Heart right ventricle (tissue), 16 donors: ENCODE measurements at regions not wholly inside any gene's neighbourhood (a gene's known extent, or its start where the extent isn't known, plus 50 kb on each side); places are given as distances from the start of the nearest gene placed in this dataset.

Experiments
- ATAC-seq, 8 donors: fragments of 200-7000 bp; cut with Tn5 transposase; one replicate each; pipeline ENCODE4 v1.9.1; 2020; ENCODE audit warnings: mild to moderate bottlenecking in 8 of 8, moderate library complexity in 8 of 8, moderate number of reproducible peaks in 1 of 8
- DNase-seq, 2 donors: peaks; one replicate each; pipeline ENCODE4 v3.0.0-alpha.2; 2020
- H3K27ac ChIP-seq, 10 donors: fragments of 200-600 bp; sonication (generic) in 2 of 10; one replicate each; pipeline versions ENCODE4 v1.5.0 to v1.8.0; 2020 to 2022; ENCODE audit warnings: mild to moderate bottlenecking in 3 of 10
- H3K27me3 ChIP-seq, 7 donors: fragments of 200-600 bp; one replicate each; pipeline ENCODE4 v1.8.0; 2021 to 2022; ENCODE audit warnings: mild to moderate bottlenecking in 2 of 7
- H3K36me3 ChIP-seq, 9 donors: fragments of 200-600 bp; sonication (generic) in 1 of 9; one replicate each; pipeline versions ENCODE4 v1.5.0 to v1.8.0; 2020 to 2022; ENCODE audit warnings: mild to moderate bottlenecking in 2 of 9
- H3K4me1 ChIP-seq, 9 donors: fragments of 200-600 bp; sonication (generic) in 1 of 9; one replicate each; pipeline versions ENCODE4 v1.5.0 to v1.8.0; 2020 to 2022; ENCODE audit warnings: mild to moderate bottlenecking in 4 of 9
- H3K4me3 ChIP-seq, 10 donors: fragments of 200-600 bp; sonication (generic) in 2 of 10; one replicate each; pipeline versions ENCODE4 v1.5.0 to v1.8.0; 2020 to 2022; ENCODE audit warnings: mild to moderate bottlenecking in 7 of 10, moderate library complexity in 2 of 10
- H3K9me3 ChIP-seq, 11 donors: fragments of 200-600 bp in 10 of 11; sonication (generic) in 2 of 11; one replicate each; pipeline versions ENCODE4 v1.5.0 to v1.8.0; 2013 to 2022; ENCODE audit warnings: mild to moderate bottlenecking in 2 of 11, control low read depth in 1 of 11, moderate library complexity in 1 of 11
- WGBS, 2 donors: extraction: QIAGEN DNeasy Blood & Tissue Kit; methylation state at CpG; one replicate each; pipeline ENCODE4 v1.1.7; 2013; ENCODE audit warnings: inconsistent platforms in 1 of 2; 5-methylcytosine and 5-hydroxymethylcytosine counted together
- intact Hi-C, 10 donors: fragments of 100-400 bp; cut with DNase I; formaldehyde crosslinking; loops; one replicate each; pipeline versions ENCODE4 v1.11.1 to v1.14.2; 2022
- TF ChIP-seq, protein P1 (sequence below), 9 donors: fragments of 200-600 bp; sonication (generic) in 2 of 9; IDR thresholded peaks; one replicate each; pipeline versions ENCODE4 v1.5.0 to v1.8.0; 2021 to 2022; ENCODE audit warnings: antibody characterized with exemption in 9 of 9, mild to moderate bottlenecking in 5 of 9, moderate library complexity in 1 of 9
- donor health status: Arrhythmogenic right ventricular cardiomyopathy.
- donor health status: ischemic (EF 13 %, LVEDD 7.1; RV severe dilation, severe dysfunction).
- donor health status: healthy with polysubstance abuse.
- donor health status: DM: no; HTN: yes; CAD: no.
- donor health status: DM: no; HTN: no; CAD: no.
- donor health status: ischemic (EF 25% LVEDD 6.9; RV normal size, moderate dysfunction).
- donor health status: ischemic (EF 25% LVEDD 5.7; RV mildly dilated, moderate dysfunction).
- donor health status: healthy.
- donor health status: DM: yes; HTN: yes; CAD: no.
- donor health status: Ischemic cardiomyopathy.
- donor health status: ischemic (EF 35%, LVEDD 5.7; RV mildly dilated, moderate dysfunction).
- donor health status: nonischemic (EF 11% LVEDD 7.7; RV severe dilation, severe dysfunction).
- donor health status: DM: yes; HTN: yes; CAD: no.
- donor health status: PGD.
- donor health status: ischemic (EF 29% LVEDD 5.4; RV normal size, mild dysfunction).
- donor health status: nonischemic (EF 23%, LVEDD 6.1; RV moderate dilation, normal function).

DNA sequence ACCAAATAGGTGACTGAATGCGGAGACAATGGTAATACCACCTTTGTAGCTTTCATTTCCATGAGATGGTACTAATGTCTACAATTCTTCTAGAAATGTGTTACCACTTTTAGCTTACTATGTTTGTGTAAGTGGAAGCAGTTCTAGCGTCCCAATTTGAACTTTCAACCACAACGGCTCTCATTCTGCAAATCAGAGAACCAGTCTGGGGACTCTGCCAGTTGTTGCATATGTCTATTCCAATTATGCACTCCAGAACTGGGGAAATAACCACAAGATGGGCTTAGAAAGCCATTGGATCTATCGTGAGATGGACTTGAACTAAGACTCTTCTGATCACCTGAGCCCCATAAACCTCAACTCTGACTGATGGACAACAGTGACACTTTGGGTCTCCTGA is 862.3 kb downstream of the SLITRK1 start:
- intact Hi-C loops, result no loop called here
- TF ChIP-seq, protein P1, sequence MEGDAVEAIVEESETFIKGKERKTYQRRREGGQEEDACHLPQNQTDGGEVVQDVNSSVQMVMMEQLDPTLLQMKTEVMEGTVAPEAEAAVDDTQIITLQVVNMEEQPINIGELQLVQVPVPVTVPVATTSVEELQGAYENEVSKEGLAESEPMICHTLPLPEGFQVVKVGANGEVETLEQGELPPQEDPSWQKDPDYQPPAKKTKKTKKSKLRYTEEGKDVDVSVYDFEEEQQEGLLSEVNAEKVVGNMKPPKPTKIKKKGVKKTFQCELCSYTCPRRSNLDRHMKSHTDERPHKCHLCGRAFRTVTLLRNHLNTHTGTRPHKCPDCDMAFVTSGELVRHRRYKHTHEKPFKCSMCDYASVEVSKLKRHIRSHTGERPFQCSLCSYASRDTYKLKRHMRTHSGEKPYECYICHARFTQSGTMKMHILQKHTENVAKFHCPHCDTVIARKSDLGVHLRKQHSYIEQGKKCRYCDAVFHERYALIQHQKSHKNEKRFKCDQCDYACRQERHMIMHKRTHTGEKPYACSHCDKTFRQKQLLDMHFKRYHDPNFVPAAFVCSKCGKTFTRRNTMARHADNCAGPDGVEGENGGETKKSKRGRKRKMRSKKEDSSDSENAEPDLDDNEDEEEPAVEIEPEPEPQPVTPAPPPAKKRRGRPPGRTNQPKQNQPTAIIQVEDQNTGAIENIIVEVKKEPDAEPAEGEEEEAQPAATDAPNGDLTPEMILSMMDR (IDR thresholded peaks at IDR 0.05), result no peak
- ATAC-seq, result no peak
- 65 to 78% methylated on average over 4 of the region's 4 CpGs for WGBS, 2 donors
- no peaks in the 10 kb centered on the region for H3K4me1 ChIP-seq
- peaks cover 0 to 4% (median 0%) of the 10 kb centered on the region in 11 donors for H3K9me3 ChIP-seq
- H3K27me3 ChIP-seq, result no peaks in the 10 kb centered on the region
- no peaks in the 10 kb centered on the region for H3K36me3 ChIP-seq
- H3K4me3 ChIP-seq, result no peak overlapping the region
- no peak overlapping the region for H3K27ac ChIP-seq
- DNase-seq, result no peak

DNA sequence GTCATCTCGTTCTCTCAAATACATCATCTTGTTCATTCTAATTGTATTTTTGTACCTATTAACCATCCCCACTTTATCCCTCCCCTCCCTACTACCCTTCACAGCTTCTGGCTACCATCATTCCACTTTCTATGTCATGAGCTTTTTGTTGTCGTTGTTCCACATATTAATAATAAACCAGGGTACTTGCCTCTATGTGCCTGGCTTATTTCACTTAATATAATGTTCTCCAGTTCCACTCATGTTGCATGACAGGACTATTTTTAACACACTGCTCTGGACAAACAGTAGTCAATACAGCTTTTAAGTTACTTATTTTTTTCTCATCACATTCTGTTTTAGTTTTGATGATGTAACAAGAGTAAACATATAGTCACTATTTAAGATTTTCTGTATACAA is 872.3 kb downstream of the SLITRK1 start:
- Histone ChIP-seq H3K27ac (no peak overlapping the region), H3K4me3 (no peak overlapping the region), H3K4me1 (no peaks in the 10 kb centered on the region), H3K9me3 (peaks cover 0 to 13% (median 0%) of the 10 kb centered on the region in 11 donors), H3K27me3 (no peaks in the 10 kb centered on the region), H3K36me3 (no peaks in the 10 kb centered on the region)
- TF ChIP-seq, protein P1 (IDR thresholded peaks at IDR 0.05), result no peak
- peak in 6 of 8 donors; percentile 50 to 92 (median 68) for ATAC-seq
- intact Hi-C loops, result no loop called here
- DNase-seq, result no peak
- WGBS, 2 donors, result 27 to 40% methylated on average over 2 of the region's 2 CpGs

DNA sequence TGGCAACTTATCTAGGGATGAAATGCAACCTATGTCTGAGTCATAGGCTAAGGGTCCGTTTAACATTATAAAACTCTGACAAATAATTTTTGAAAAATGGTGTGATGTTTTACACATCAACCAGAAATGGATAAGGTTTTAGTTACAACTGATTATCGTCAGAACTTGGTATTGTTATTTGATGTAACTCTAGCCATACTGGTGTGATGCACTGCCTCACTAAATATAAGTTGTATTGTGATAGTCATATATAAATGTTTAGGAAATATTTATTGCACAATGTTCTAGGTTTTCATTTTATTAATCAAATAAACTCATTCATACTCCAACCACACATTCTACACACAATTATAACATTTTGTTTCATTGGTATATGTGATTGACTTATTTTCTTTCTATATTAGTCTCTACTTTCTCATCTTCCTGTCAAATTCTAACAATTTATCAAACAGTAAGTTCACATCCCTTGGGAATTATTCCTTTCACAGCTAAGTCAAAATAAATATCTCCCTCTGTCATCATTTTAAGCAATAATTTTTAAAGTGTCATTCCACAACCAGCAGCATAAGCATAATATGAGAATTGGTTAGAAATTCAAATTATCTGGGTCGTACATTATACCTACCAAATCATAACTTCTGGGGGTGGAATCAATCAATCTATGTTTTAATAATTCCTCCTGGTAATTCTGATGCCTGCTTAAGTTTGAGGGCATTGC is 873.9 kb downstream of the SLITRK1 start:
- ATAC-seq (no peak), DNase-seq (no peak)
- H3K36me3 ChIP-seq, result no peaks in the 10 kb centered on the region
- no peak overlapping the region for H3K27ac ChIP-seq
- no peaks in the 10 kb centered on the region for H3K4me1 ChIP-seq
- peaks cover 0 to 10% (median 0%) of the 10 kb centered on the region in 11 donors for H3K9me3 ChIP-seq
- WGBS, 2 donors, result 68 to 75% methylated on average over 3 of the region's 3 CpGs
- intact Hi-C loops, result no loop called here
- TF ChIP-seq, protein P1 (IDR thresholded peaks at IDR 0.05), result no peak
- H3K4me3 ChIP-seq, result no peak overlapping the region
- H3K27me3 ChIP-seq, result no peaks in the 10 kb centered on the region

DNA sequence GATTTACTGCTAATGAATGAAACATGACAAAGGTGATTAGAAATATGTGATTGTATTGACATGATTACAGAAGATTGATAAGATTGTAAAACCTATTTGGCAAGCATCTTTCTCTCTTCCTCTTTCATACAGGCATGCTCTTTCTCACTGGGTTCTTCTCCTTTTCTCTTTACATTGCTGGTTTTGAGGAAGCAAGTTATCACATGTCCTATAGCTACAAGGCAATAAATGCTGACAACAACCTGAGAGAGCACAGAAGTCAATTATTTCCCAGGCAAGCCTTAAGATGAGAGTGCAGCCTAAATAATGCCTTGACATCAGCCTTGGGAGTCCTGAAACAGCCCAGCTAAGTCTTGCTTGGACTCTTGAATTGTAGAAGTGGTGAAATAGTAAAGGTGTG is 875.0 kb downstream of the SLITRK1 start:
- no peaks in the 10 kb centered on the region for H3K36me3 ChIP-seq
- H3K27me3 ChIP-seq, result no peaks in the 10 kb centered on the region
- ATAC-seq (no peak), DNase-seq (no peak)
- no peaks in the 10 kb centered on the region for H3K4me1 ChIP-seq
- H3K27ac ChIP-seq, result no peak overlapping the region
- peaks cover 0 to 7% (median 0%) of the 10 kb centered on the region in 11 donors for H3K9me3 ChIP-seq
- intact Hi-C loops, result no loop called here
- H3K4me3 ChIP-seq, result no peak overlapping the region
- TF ChIP-seq, protein P1 (IDR thresholded peaks at IDR 0.05), result no peak
